ENCODE measurements at regions not wholly inside any gene's neighbourhood (a gene's known extent, or its start where the extent isn't known, plus 50 kb on each side); places are given as distances from the start of the nearest gene placed in this dataset.
"Not testable (repeated sequence)": the region's sequence is repeated elsewhere in the genome, so short reads cannot be mapped to it uniquely, and the experiment has no call there.

GRCh38 chr5:10017786-10018185 lies 231.9 kb downstream of the ATPSCKMT start:
- DNase-seq (ENCODE audit: low read depth) = no peak

- DNase-seq (ENCODE audit: low read depth) = peak; percentile 25
Measured at GRCh38 chr5:10016559-10016958, 233.1 kb downstream of the ATPSCKMT start.

- DNase-seq (ENCODE audit: low read depth) = not testable (repeated sequence)
Measured at GRCh38 chr5:10015681-10016080, 234.0 kb downstream of the ATPSCKMT start.

- peak; percentile 69 for DNase-seq (ENCODE audit: low read depth)
Measured at GRCh38 chr5:10009802-10010201, 239.9 kb downstream of the ATPSCKMT start.

- DNase-seq (ENCODE audit: low read depth) = no peak
Measured at GRCh38 chr5:9987101-9987500, 262.6 kb downstream of the ATPSCKMT start.

GRCh38 chr5:9977070-9977469 lies 272.6 kb downstream of the ATPSCKMT start:
- no peak for DNase-seq (ENCODE audit: low read depth)

GRCh38 chr5:9976621-9977020 lies 273.1 kb downstream of the ATPSCKMT start:
- no peak for DNase-seq (ENCODE audit: low read depth)

GRCh38 chr5:9972059-9972458 lies 277.6 kb downstream of the ATPSCKMT start:
- no peak for DNase-seq (ENCODE audit: low read depth)

GRCh38 chr5:9971301-9971700 lies 278.4 kb downstream of the ATPSCKMT start:
- DNase-seq (ENCODE audit: low read depth) = no peak

GRCh38 chr5:9958914-9959313 lies 290.8 kb downstream of the ATPSCKMT start:
- DNase-seq (ENCODE audit: low read depth) = no peak

- no peak for DNase-seq (ENCODE audit: low read depth)
Measured at GRCh38 chr5:9957214-9957613, 292.5 kb downstream of the ATPSCKMT start.

- DNase-seq (ENCODE audit: low read depth) = no peak
Measured at GRCh38 chr5:9956725-9957124, 293.0 kb downstream of the ATPSCKMT start.

- DNase-seq (ENCODE audit: low read depth) = no peak
Measured at GRCh38 chr5:9955586-9955985, 294.1 kb downstream of the ATPSCKMT start.

GRCh38 chr5:9954869-9955268 lies 294.8 kb downstream of the ATPSCKMT start:
- DNase-seq (ENCODE audit: low read depth) = no peak

GRCh38 chr5:9953691-9954090 lies 296.0 kb downstream of the ATPSCKMT start:
- no peak for DNase-seq (ENCODE audit: low read depth)

- no peak for DNase-seq (ENCODE audit: low read depth)
Measured at GRCh38 chr5:9951865-9952516, 297.7 kb downstream of the ATPSCKMT start.

- no peak for DNase-seq (ENCODE audit: low read depth)
Measured at GRCh38 chr5:9947944-9948343, 301.7 kb downstream of the ATPSCKMT start.

GRCh38 chr5:9947225-9947714 lies 302.4 kb downstream of the ATPSCKMT start:
- DNase-seq (ENCODE audit: low read depth) = peak; percentile 17

- DNase-seq (ENCODE audit: low read depth) = peak; percentile 80
Measured at GRCh38 chr5:9932770-9933169, 302.6 kb upstream of the TAS2R1 start.

GRCh38 chr5:9930156-9930555 lies 300.0 kb upstream of the TAS2R1 start:
- DNase-seq (ENCODE audit: low read depth) = peak; percentile 46

GRCh38 chr5:9928326-9928725 lies 298.2 kb upstream of the TAS2R1 start:
- DNase-seq (ENCODE audit: low read depth) = no peak

GRCh38 chr5:9927521-9927997 lies 297.4 kb upstream of the TAS2R1 start:
- peak; percentile 56 for DNase-seq (ENCODE audit: low read depth)

- peak; percentile 57 for DNase-seq (ENCODE audit: low read depth)
Measured at GRCh38 chr5:9927106-9927505, 297.0 kb upstream of the TAS2R1 start.

GRCh38 chr5:9924614-9925013 lies 294.5 kb upstream of the TAS2R1 start:
- peak; percentile 97 for DNase-seq (ENCODE audit: low read depth)

All from ELR (cell line).